PC-3 (cell line): ENCODE measurements at regions not wholly inside any gene's neighbourhood (a gene's known extent, or its start where the extent isn't known, plus 50 kb on each side); places are given as distances from the start of the nearest gene placed in this dataset.

Experiments used
- ATAC-seq: fragments of 200-7000 bp; cut with Tn5 transposase; 2 replicates; pipeline ENCODE4 v1.9.1; 2020; ENCODE audit warnings: mild to moderate bottlenecking, moderate library complexity
- BruUV-seq: library from RNA; stranded (reverse); fragments of 400-500 nt; replicated peaks from 2 replicates; lab custom pipeline; 2021; lab: Mats Ljungman, UMichigan
- CTCF ChIA-PET: fragments of 300-600 bp; sonication (Branson Sonifier 250); formaldehyde crosslinking; loops from one replicate; lab custom pipeline; 2022; ENCODE audit warnings: antibody characterized with exemption; lab: Charles Lee
- POLR2A ChIA-PET: fragments of 300-600 bp; sonication (Branson Sonifier 250); formaldehyde crosslinking; loops from one replicate; lab custom pipeline; 2022; ENCODE audit warnings: antibody characterized with exemption; ENCODE audit not compliant: unreplicated experiment; lab: Charles Lee
- DNase-seq: peaks from one replicate; pipeline ENCODE4 v3.0.0-alpha.2; 2015
- H2AFZ ChIP-seq: fragments of 300-600 bp; sonication (generic); 2 replicates; pipeline ENCODE4 v1.6.0; 2016; ENCODE audit warnings: antibody characterized with exemption, low read length
- H3F3A ChIP-seq: fragments of 300-600 bp; sonication (generic); one replicate; pipeline ENCODE4 v1.6.0; 2017; ENCODE audit warnings: antibody characterized with exemption, low read length, control low read depth, mild to moderate bottlenecking; ENCODE audit not compliant: unreplicated experiment
- H3K27ac ChIP-seq: fragments of 300-600 bp; sonication (generic); 2 replicates; pipeline ENCODE4 v1.5.1; 2016; ENCODE audit warnings: mild to moderate bottlenecking, low read length
- H3K27me3 ChIP-seq: fragments of 300-600 bp; sonication (generic); 2 replicates; pipeline ENCODE4 v1.6.1; 2016; ENCODE audit warnings: low read length, mixed read lengths
- H3K36me3 ChIP-seq: fragments of 300-600 bp; sonication (generic); 2 replicates; pipeline ENCODE4 v1.6.1; 2016; ENCODE audit warnings: low read depth, mixed run types, low read length, mixed read lengths
- H3K4me1 ChIP-seq: fragments of 300-600 bp; sonication (generic); 2 replicates; pipeline ENCODE4 v1.5.1; 2016; ENCODE audit warnings: low read length; ENCODE audit not compliant: insufficient read depth
- H3K4me2 ChIP-seq: fragments of 300-600 bp; sonication (generic); 2 replicates; pipeline ENCODE4 v1.6.0; 2016; ENCODE audit warnings: low read length
- H3K4me3 ChIP-seq: fragments of 300-600 bp; sonication (generic); 2 replicates; pipeline ENCODE4 v1.5.1; 2016; ENCODE audit warnings: mild to moderate bottlenecking, low read length, mixed read lengths
- H3K79me2 ChIP-seq: fragments of 300-600 bp; sonication (generic); 2 replicates; pipeline ENCODE4 v1.6.1; 2017; ENCODE audit warnings: low read length, mixed read lengths
- H3K9ac ChIP-seq: fragments of 300-600 bp; sonication (generic); 2 replicates; pipeline ENCODE4 v1.6.0; 2016; ENCODE audit warnings: mild to moderate bottlenecking, low read length
- H3K9me2 ChIP-seq: fragments of 300-600 bp; sonication (generic); replicated peaks from 2 replicates; pipeline ENCODE4 v1.6.1; 2016; ENCODE audit warnings: mixed run types, low read length, mixed read lengths
- H3K9me3 ChIP-seq: fragments of 300-600 bp; sonication (generic); 2 replicates; pipeline ENCODE4 v1.6.1; 2016; ENCODE audit warnings: low read length, mixed read lengths
- H4K20me1 ChIP-seq: fragments of 300-600 bp; sonication (generic); 2 replicates; pipeline ENCODE4 v1.6.1; 2016; ENCODE audit warnings: low read length, mixed read lengths
- EZH2 ChIP-seq: fragments of 300-600 bp; sonication (generic); IDR thresholded peaks from one replicate; pipeline ENCODE4 v1.6.1; 2017; ENCODE audit warnings: antibody characterized with exemption, mild to moderate bottlenecking, low read length; ENCODE audit not compliant: unreplicated experiment
- EZH2phosphoT487 ChIP-seq: fragments of 300-600 bp; sonication (generic); IDR thresholded peaks from 2 replicates; pipeline ENCODE4 v1.6.1; 2018; ENCODE audit warnings: mild to moderate bottlenecking, antibody characterized with exemption, low read length, borderline replicate concordance
- intact Hi-C: fragments of 100-400 bp; cut with micrococcal nuclease; formaldehyde crosslinking; loops from 2 replicates; pipeline ENCODE4 v1.9.0; 2023
- TF ChIP-seq, protein P1 (sequence below): fragments of 300-600 bp; sonication (generic); conservative IDR thresholded peaks from 2 replicates; pipeline ENCODE4 v1.5.1; 2017; ENCODE audit warnings: antibody characterized with exemption, low read depth, mild to moderate bottlenecking, low read length

DNA sequence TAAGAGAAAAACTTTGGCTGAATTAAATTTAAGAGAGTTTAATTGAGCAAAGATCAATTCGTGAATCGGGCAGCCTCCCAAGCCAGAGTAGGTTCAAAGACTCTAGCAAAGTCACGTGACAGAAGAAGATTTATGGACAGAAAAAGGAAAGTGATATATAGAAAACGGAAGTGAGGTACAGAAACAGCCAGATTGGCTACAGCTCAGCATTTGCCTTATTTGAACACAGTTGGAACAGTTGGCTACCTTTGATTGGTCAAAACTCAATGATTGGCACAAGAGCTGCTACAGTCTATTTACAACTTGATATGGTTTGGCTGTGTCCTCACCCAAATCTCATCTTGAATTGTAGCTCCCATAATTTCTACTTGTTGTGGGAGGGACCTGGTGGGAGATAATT is 102.6 kb downstream of the PLG start:
- no peaks in the 10 kb centered on the region for H3K79me2 ChIP-seq
- CTCF ChIA-PET, result no interaction called here
- peaks cover 20% of the 10 kb centered on the region for H3K4me1 ChIP-seq
- H3K27me3 ChIP-seq, result no peaks in the 10 kb centered on the region
- no peak for ATAC-seq
- BruUV-seq, result no TSS peak
- no peaks in the 10 kb centered on the region for H3F3A ChIP-seq
- H4K20me1 ChIP-seq, result no peaks in the 10 kb centered on the region
- H3K27ac ChIP-seq, result no peak overlapping the region
- DNase-seq, result no peak
- H3K9me3 ChIP-seq, result no peaks in the 10 kb centered on the region
- no peak overlapping the region for H3K4me3 ChIP-seq
- POLR2A ChIA-PET, result no interaction called here
- TF ChIP-seq, protein P1, sequence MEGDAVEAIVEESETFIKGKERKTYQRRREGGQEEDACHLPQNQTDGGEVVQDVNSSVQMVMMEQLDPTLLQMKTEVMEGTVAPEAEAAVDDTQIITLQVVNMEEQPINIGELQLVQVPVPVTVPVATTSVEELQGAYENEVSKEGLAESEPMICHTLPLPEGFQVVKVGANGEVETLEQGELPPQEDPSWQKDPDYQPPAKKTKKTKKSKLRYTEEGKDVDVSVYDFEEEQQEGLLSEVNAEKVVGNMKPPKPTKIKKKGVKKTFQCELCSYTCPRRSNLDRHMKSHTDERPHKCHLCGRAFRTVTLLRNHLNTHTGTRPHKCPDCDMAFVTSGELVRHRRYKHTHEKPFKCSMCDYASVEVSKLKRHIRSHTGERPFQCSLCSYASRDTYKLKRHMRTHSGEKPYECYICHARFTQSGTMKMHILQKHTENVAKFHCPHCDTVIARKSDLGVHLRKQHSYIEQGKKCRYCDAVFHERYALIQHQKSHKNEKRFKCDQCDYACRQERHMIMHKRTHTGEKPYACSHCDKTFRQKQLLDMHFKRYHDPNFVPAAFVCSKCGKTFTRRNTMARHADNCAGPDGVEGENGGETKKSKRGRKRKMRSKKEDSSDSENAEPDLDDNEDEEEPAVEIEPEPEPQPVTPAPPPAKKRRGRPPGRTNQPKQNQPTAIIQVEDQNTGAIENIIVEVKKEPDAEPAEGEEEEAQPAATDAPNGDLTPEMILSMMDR, result no peak
- TF ChIP-seq EZH2, result no peak
- no peak for TF ChIP-seq EZH2phosphoT487
- H3K9me2 ChIP-seq, result no peaks in the 10 kb centered on the region
- H3K9ac ChIP-seq, result no peak overlapping the region
- no peaks in the 10 kb centered on the region for H3K36me3 ChIP-seq
- H2AFZ ChIP-seq, result no peak overlapping the region
- intact Hi-C loops, result no loop called here
- no peak overlapping the region for H3K4me2 ChIP-seq

DNA sequence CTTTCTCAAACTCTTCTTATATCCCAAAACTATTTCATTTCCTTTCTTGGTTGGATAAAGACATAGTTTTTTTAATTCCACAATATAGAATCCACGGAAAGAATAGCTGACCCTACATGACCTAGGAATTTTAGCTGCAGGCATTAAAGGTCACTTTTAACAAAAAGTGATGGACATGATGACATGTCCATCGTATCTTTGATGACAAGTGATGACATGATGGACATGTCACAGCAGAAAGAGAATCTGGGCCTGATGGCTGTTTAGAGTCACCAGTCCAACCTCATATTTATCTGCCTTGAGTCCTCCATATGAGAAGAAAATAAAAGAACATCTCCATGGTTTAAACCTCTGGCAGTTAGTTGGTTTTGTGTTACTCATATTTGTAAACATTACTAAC is 106.2 kb downstream of the PLG start:
- CTCF ChIA-PET, result no interaction called here
- POLR2A ChIA-PET, result no interaction called here
- H4K20me1 ChIP-seq, result no peaks in the 10 kb centered on the region

DNA sequence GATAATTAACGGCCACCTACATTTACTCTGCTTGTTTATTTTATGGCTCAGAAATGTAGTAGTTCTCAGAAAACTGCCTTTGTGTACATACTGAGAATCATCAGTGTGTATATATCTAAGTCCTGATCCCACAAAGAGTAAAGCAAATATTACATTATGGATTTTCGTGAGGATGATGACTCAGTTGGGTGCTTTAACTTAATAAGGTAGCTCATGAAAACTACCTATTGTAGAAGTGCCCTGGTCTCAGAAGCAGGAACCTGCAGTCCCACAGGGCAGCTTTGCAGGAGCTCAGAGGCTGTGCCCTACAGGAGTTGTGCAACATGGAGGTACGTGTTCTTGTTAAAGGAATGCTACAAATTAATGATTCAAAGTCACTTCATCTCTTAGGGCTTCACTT is 108.2 kb downstream of the PLG start:
- TF ChIP-seq EZH2 (no peak), EZH2phosphoT487 (no peak)
- TF ChIP-seq, protein P1, result no peak
- H4K20me1 ChIP-seq, result no peaks in the 10 kb centered on the region
- ATAC-seq (peak; percentile 90), DNase-seq (peak; percentile 95)
- ChIA-PET POLR2A (interaction anchor here (0.6 kb wide), 1 partner anchor 140 kb away, joined by 3 read pairs; no protein-coding TSS in a partner anchor), CTCF (interaction anchor here (0.6 to 1.4 kb wide), 2 partner anchors 19 to 67 kb away, joined by 3 to 7 read pairs; no protein-coding TSS in a partner anchor)
- H3F3A ChIP-seq, result peaks cover 8% of the 10 kb centered on the region
- no peaks in the 10 kb centered on the region for H3K36me3 ChIP-seq
- peak overlapping the region; percentile 47 for H3K4me3 ChIP-seq
- H2AFZ ChIP-seq, result no peak overlapping the region
- peak overlapping the region; percentile 79 for H3K4me2 ChIP-seq
- H3K9me2 ChIP-seq, result no peaks in the 10 kb centered on the region
- H3K9ac ChIP-seq, result peak overlapping the region; percentile 90
- intact Hi-C loops, result loop anchor here (1.0 to 5.0 kb wide), 4 partner anchors 15 to 182 kb away; partner anchors contain the start of gene MAP3K4
- no peaks in the 10 kb centered on the region for H3K79me2 ChIP-seq
- peaks cover 51% of the 10 kb centered on the region for H3K4me1 ChIP-seq
- peak overlapping the region; percentile 99 for H3K27ac ChIP-seq
- H3K9me3 ChIP-seq, result no peaks in the 10 kb centered on the region
- no TSS peak for BruUV-seq
- no peaks in the 10 kb centered on the region for H3K27me3 ChIP-seq

More for the DNA sequence above, 106.2 kb downstream of the PLG start:
- H3K36me3 ChIP-seq, result no peaks in the 10 kb centered on the region
- intact Hi-C loops, result no loop called here
- H3K27me3 ChIP-seq, result no peaks in the 10 kb centered on the region
- TF ChIP-seq, protein P1, result no peak
- TF ChIP-seq EZH2, result no peak
- TF ChIP-seq EZH2phosphoT487, result no peak
- DNase-seq (peak; percentile 48), ATAC-seq (no peak)
- BruUV-seq, result no TSS peak
- H3K4me1 ChIP-seq, result peaks cover 51% of the 10 kb centered on the region
- peaks cover 8% of the 10 kb centered on the region for H3F3A ChIP-seq
- no peak overlapping the region for H3K4me3 ChIP-seq
- peak overlapping the region; percentile 7; the same call in 1 of the 2 replicates for H3K9ac ChIP-seq
- H3K27ac ChIP-seq, result peak overlapping the region; percentile 99
- no peak overlapping the region for H3K4me2 ChIP-seq
- no peaks in the 10 kb centered on the region for H3K9me2 ChIP-seq
- no peaks in the 10 kb centered on the region for H3K79me2 ChIP-seq
- no peak overlapping the region for H2AFZ ChIP-seq
- H3K9me3 ChIP-seq, result no peaks in the 10 kb centered on the region
